ENCODE measurements at regions not wholly inside any gene's neighbourhood (a gene's known extent, or its start where the extent isn't known, plus 50 kb on each side); places are given as distances from the start of the nearest gene placed in this dataset.

GRCh38 chr20:54389596-54390280, 85.7 kb upstream of the DOK5 start:
- Mint-ChIP-seq H3K4me1 (no peaks in the 10 kb centered on the region), H3K27ac (no peak overlapping the region), H3K27me3 (peaks cover under 1% of the 10 kb centered on the region), H3K4me3 (no peak overlapping the region), H3K36me3 (ENCODE audit: low read depth) (no peaks in the 10 kb centered on the region)
- ATAC-seq: no peak
- H3K9me3 ChIP-seq (ENCODE audit: control insufficient read depth, low read length, poor library complexity, severe bottlenecking): no peaks in the 10 kb centered on the region
- DNase-seq: no peak

- H3K36me3 Mint-ChIP-seq (ENCODE audit: low read depth): no peaks in the 10 kb centered on the region
Measured at GRCh38 chr20:54397292-54398140, 77.9 kb upstream of the DOK5 start.

DNA sequence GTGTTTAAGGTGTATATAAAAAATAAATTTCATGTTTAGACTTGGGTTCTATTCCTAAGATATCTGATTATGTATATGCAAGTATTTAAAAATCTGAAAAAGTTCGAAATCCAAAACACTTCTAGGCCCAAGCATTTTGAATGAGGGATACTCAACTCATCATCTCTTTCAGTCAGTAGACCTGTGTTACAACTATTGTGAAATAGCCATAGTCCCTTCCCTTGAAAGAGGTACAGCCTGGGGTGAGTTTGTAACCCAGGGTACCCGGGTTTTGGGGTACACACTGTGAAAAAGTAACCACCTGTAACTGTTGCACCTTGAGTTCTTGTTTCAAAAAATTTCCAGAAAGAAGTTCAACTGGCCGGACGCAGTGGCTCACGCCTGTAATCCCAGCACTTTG, 76.6 kb upstream of the DOK5 start:
- DNase-seq: no peak
- no peaks in the 10 kb centered on the region for H3K36me3 Mint-ChIP-seq (ENCODE audit: low read depth)

More at GRCh38 chr20:54397292-54398140, 77.9 kb upstream of the DOK5 start:
- H3K27ac Mint-ChIP-seq: no peak overlapping the region
- DNase-seq (no peak), ATAC-seq (no peak)
- H3K4me1 Mint-ChIP-seq: no peaks in the 10 kb centered on the region
- no peak overlapping the region for H3K4me3 Mint-ChIP-seq
- no peaks in the 10 kb centered on the region for H3K9me3 ChIP-seq (ENCODE audit: control insufficient read depth, low read length, poor library complexity, severe bottlenecking)
- peaks cover 16% of the 10 kb centered on the region for H3K27me3 Mint-ChIP-seq

DNA sequence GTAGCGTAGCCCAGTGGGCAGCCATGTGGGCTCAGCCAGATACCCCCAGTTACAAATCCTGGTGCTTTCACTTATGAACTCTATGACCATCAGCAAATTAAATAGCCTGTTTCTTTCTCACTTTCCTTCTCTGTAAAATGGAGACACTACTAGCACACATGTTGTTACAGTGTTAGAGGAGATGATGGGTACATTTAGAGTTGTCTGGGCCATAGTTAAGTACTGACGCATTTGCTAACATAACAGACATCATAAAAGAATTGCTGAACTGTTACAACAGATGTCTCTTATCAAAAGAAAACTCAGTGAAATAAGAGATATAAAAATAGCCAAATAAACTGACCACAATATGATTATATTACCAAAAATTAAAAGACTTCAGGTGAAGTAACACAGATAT, 69.9 kb upstream of the DOK5 start:
- H3K27ac Mint-ChIP-seq: no peak overlapping the region
- H3K36me3 Mint-ChIP-seq (ENCODE audit: low read depth): no peaks in the 10 kb centered on the region
- H3K4me1 Mint-ChIP-seq: no peaks in the 10 kb centered on the region
- H3K4me3 Mint-ChIP-seq: no peak overlapping the region
- no peaks in the 10 kb centered on the region for H3K9me3 ChIP-seq (ENCODE audit: control insufficient read depth, low read length, poor library complexity, severe bottlenecking)
- ATAC-seq: no peak
- peaks cover 16% of the 10 kb centered on the region for H3K27me3 Mint-ChIP-seq
- no peak for DNase-seq

More for the DNA sequence above, 76.6 kb upstream of the DOK5 start:
- H3K27ac Mint-ChIP-seq: no peak overlapping the region
- peaks cover 18% of the 10 kb centered on the region for H3K27me3 Mint-ChIP-seq
- ATAC-seq: no peak
- H3K4me3 Mint-ChIP-seq: no peak overlapping the region
- H3K9me3 ChIP-seq (ENCODE audit: control insufficient read depth, low read length, poor library complexity, severe bottlenecking): no peaks in the 10 kb centered on the region
- H3K4me1 Mint-ChIP-seq: no peaks in the 10 kb centered on the region

DNA sequence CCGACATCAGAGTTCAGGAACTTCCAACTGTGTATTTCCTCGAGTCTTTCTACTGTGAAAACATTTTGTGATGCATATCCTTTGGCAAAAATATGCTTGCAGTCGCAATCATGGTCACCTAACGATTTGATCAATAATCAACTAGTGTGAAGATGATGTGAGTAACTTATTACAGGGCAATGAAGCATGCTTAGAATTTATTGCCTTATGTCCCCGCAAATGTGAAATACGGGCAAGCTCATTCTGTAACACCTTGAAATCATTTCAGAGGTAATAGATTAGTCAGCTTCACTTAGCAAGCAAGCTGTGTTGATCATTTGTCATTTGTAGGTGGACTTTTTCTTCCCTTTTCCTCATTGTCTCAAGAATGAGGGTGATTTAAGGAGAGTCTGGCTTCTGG, 67.9 kb upstream of the DOK5 start:
- Mint-ChIP-seq H3K27me3 (peaks cover 11% of the 10 kb centered on the region), H3K36me3 (ENCODE audit: low read depth) (no peaks in the 10 kb centered on the region), H3K27ac (no peak overlapping the region)

DNA sequence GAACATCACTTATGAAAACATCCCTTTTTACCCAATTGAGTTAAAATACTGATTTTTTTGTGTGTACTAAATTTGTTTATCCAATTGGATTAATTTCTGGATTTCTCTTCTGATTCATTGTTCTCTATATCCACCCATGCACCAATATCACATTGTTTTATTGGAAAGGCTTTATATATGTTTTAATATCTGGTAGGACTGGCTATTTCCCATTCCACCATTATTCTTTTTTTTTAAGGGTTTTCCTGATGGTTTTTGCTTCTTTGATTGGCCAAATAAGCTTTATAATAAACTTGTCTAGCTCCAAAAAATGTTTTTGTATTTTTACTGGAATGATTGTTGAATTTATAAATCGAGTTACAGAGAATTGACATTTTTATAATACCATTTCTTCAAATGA, 59.4 kb upstream of the DOK5 start:
- no peaks in the 10 kb centered on the region for H3K9me3 ChIP-seq (ENCODE audit: control insufficient read depth, low read length, poor library complexity, severe bottlenecking)
- H3K4me3 Mint-ChIP-seq: no peak overlapping the region
- DNase-seq (no peak), ATAC-seq (no peak)
- no peak overlapping the region for H3K27ac Mint-ChIP-seq
- H3K4me1 Mint-ChIP-seq: no peaks in the 10 kb centered on the region
- no peaks in the 10 kb centered on the region for H3K27me3 Mint-ChIP-seq
- no peaks in the 10 kb centered on the region for H3K36me3 Mint-ChIP-seq (ENCODE audit: low read depth)

More for the DNA sequence above, 67.9 kb upstream of the DOK5 start:
- H3K9me3 ChIP-seq (ENCODE audit: control insufficient read depth, low read length, poor library complexity, severe bottlenecking): no peaks in the 10 kb centered on the region
- Mint-ChIP-seq H3K4me3 (no peak overlapping the region), H3K4me1 (no peaks in the 10 kb centered on the region)
- ATAC-seq (no peak), DNase-seq (no peak)

DNA sequence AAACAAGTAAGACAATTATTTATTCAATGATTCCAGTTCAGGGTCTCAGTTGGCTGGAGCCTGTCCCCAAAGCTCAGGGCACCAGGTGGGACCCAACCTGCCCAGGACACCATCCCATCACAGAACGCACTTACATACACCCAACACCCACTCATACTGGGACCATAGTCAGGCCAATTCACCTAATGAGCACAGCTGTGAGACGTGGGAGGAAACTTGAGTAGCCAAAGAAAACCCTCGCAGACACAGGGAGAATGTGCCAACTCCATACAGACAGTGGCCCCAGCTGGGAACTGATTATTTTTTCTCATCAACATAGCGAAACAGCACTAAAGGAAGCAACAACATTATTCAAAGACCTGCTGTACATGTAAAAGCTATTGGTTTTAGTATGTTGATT, 58.6 kb upstream of the DOK5 start:
- H3K36me3 Mint-ChIP-seq (ENCODE audit: low read depth): no peaks in the 10 kb centered on the region
- H3K4me3 Mint-ChIP-seq: no peak overlapping the region
- no peak overlapping the region for H3K27ac Mint-ChIP-seq
- H3K27me3 Mint-ChIP-seq: no peaks in the 10 kb centered on the region
- DNase-seq (no peak), ATAC-seq (no peak)
- H3K9me3 ChIP-seq (ENCODE audit: control insufficient read depth, low read length, poor library complexity, severe bottlenecking): no peaks in the 10 kb centered on the region
- no peaks in the 10 kb centered on the region for H3K4me1 Mint-ChIP-seq

DNA sequence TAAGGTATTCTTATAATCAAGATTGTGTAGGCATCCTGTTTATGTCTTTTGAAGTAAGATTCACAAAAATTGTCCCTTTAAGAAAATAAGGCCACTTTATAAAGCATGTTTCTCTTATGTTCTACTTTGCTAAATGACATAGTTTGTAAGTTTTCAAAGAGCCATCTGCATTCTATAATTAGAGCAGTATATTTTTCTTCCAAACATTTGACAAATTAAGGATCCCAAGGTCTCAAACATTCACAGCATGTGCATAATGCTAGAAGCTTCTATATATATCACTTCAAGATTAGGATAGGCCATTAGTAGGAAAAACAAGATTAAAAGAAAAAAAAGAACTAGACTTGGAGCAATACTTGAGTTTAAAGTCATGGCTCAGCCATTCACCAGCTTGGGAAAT, 55.9 kb upstream of the DOK5 start:
- Mint-ChIP-seq H3K27me3 (no peaks in the 10 kb centered on the region), H3K4me3 (no peak overlapping the region), H3K4me1 (no peaks in the 10 kb centered on the region), H3K27ac (no peak overlapping the region), H3K36me3 (ENCODE audit: low read depth) (no peaks in the 10 kb centered on the region)
- DNase-seq (no peak), ATAC-seq (no peak)
- H3K9me3 ChIP-seq (ENCODE audit: control insufficient read depth, low read length, poor library complexity, severe bottlenecking): no peaks in the 10 kb centered on the region

Data from T-helper 17 cell (primary cell).